T-helper 17 cell (primary cell): ENCODE measurements at regions not wholly inside any gene's neighbourhood (a gene's known extent, or its start where the extent isn't known, plus 50 kb on each side); places are given as distances from the start of the nearest gene placed in this dataset.
"Not testable (repeated sequence)": the region's sequence is repeated elsewhere in the genome, so short reads cannot be mapped to it uniquely, and the experiment has no call there.

Experiments
- ATAC-seq: fragments of 150-1000 bp; cut with Tn5 transposase; 2 replicates; pipeline ENCODE4 v1.10.0; 2021; ENCODE audit warnings: mild to moderate bottlenecking, moderate library complexity
- DNase-seq, 3 donors: peaks; one replicate each; pipeline versions ENCODE4 v3.0.0 to v3.0.0-alpha.2; 2020 to 2021
- H3K9me3 ChIP-seq: one replicate; pipeline ENCODE4 v1.7.0; 2013; ENCODE audit warnings: low read length, mild to moderate bottlenecking; ENCODE audit not compliant: control insufficient read depth, poor library complexity, severe bottlenecking
- H3K27ac Mint-ChIP-seq: one replicate; pipeline ENCODE4 v1.8.0; 2022; ENCODE audit warnings: mild to moderate bottlenecking, moderate library complexity, mixed read lengths
- H3K27me3 Mint-ChIP-seq: one replicate; pipeline ENCODE4 v1.8.0; 2022; ENCODE audit warnings: mixed read lengths
- H3K36me3 Mint-ChIP-seq: one replicate; pipeline ENCODE4 v1.8.0; 2022; ENCODE audit warnings: low read depth, mixed read lengths
- H3K4me1 Mint-ChIP-seq: one replicate; pipeline ENCODE4 v1.8.0; 2022; ENCODE audit warnings: mild to moderate bottlenecking, mixed read lengths
- H3K4me3 Mint-ChIP-seq: one replicate; pipeline ENCODE4 v1.8.0; 2022; ENCODE audit warnings: mild to moderate bottlenecking, moderate library complexity, mixed read lengths

DNA sequence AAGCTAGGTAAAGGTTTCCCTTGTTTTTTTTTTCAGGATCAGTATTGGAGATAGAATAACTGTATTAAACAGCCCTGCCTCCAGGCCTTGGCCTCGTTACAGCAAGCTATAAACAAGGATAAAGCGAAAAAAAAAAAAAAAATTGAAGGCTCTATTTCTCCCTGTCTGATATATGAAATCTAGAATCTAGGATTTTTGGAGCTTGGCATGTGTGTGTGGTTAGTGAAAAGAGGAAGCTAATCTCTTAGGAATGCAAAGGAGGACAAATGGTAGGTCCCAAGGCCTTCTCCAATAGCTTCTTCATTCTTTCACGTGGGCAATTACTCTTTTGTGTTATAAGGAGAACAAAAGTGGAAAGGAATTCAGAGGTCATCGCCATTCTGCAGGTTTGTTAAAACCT, 470.3 kb downstream of the TMEM114 start:
- Mint-ChIP-seq H3K4me1 (no peaks in the 10 kb centered on the region), H3K4me3 (no peak overlapping the region), H3K27ac (no peak overlapping the region), H3K27me3 (no peaks in the 10 kb centered on the region), H3K36me3 (no peaks in the 10 kb centered on the region)
- no peak for ATAC-seq
- H3K9me3 ChIP-seq: no peaks in the 10 kb centered on the region
- no peak for DNase-seq

DNA sequence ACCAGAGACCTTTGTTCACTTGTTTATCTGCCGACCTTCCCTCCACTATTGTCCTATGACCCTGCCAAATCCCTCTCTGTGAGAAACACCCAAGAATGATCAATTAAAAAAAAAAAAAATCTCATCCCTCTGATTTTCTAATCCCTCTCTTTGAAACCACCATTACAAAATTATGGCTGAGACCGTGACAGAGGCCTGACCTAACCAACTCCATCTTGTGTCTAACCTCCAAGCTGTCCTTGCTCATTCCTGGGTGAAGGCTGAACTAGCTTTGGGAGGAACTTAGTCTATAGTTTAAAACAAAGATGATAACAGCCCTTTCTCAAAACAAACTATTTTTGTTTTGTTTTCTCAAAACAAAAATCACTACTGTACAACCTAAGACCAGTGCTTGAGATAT, 474.5 kb downstream of the TMEM114 start:
- ATAC-seq (no peak), DNase-seq (no peak)
- no peak overlapping the region for H3K27ac Mint-ChIP-seq
- no peak overlapping the region for H3K4me3 Mint-ChIP-seq
- H3K4me1 Mint-ChIP-seq: no peaks in the 10 kb centered on the region
- H3K9me3 ChIP-seq: no peaks in the 10 kb centered on the region
- H3K27me3 Mint-ChIP-seq: no peaks in the 10 kb centered on the region
- no peaks in the 10 kb centered on the region for H3K36me3 Mint-ChIP-seq

DNA sequence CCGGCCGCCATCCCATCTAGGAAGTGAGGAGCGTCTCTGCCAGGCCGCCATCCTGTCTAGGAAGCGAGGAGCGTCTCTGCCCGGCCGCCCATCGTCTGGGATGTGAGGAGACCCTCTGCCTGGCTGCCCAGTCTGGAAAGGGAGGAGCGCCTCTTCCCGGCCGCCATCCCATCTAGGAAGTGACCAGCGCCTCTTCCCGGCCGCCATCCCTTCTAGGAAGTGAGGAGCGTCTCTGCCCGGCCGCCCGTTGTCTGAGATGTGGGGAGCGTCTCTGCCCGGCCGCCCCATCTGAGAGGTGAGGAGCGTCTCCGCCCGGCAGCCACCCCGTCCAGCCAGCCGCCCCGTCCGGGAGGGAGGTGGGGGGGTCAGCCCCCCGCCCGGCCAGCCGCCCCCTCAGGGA, 475.4 kb downstream of the TMEM114 start:
- not testable (repeated sequence) for H3K9me3 ChIP-seq, DNase-seq, H3K27me3 Mint-ChIP-seq, H3K27ac Mint-ChIP-seq, H3K36me3 Mint-ChIP-seq, H3K4me1 Mint-ChIP-seq, ATAC-seq, H3K4me3 Mint-ChIP-seq

DNA sequence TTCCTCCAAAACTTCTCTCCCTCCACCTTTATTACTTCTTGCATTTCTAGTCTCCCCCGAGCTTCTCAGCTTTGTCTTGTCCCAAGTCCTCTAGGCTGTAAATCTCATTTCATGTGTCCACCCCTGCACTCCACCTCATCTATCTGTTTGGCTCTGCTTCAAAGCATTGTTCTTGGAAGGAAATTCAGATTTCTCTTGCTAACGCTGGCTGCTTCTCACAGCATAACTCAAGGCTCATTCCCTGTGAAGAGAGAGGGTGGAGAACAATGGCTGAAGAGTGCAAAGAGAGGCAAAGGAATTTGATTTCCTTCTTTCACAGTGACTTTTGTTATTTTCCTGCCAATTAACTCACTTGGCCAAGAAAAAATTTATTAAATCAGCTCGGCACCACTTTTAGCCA, 476.5 kb downstream of the TMEM114 start:
- Mint-ChIP-seq H3K4me1 (no peaks in the 10 kb centered on the region), H3K36me3 (no peaks in the 10 kb centered on the region), H3K27me3 (no peaks in the 10 kb centered on the region), H3K4me3 (no peak overlapping the region), H3K27ac (no peak overlapping the region)
- H3K9me3 ChIP-seq: no peaks in the 10 kb centered on the region
- DNase-seq (no peak), ATAC-seq (no peak)

DNA sequence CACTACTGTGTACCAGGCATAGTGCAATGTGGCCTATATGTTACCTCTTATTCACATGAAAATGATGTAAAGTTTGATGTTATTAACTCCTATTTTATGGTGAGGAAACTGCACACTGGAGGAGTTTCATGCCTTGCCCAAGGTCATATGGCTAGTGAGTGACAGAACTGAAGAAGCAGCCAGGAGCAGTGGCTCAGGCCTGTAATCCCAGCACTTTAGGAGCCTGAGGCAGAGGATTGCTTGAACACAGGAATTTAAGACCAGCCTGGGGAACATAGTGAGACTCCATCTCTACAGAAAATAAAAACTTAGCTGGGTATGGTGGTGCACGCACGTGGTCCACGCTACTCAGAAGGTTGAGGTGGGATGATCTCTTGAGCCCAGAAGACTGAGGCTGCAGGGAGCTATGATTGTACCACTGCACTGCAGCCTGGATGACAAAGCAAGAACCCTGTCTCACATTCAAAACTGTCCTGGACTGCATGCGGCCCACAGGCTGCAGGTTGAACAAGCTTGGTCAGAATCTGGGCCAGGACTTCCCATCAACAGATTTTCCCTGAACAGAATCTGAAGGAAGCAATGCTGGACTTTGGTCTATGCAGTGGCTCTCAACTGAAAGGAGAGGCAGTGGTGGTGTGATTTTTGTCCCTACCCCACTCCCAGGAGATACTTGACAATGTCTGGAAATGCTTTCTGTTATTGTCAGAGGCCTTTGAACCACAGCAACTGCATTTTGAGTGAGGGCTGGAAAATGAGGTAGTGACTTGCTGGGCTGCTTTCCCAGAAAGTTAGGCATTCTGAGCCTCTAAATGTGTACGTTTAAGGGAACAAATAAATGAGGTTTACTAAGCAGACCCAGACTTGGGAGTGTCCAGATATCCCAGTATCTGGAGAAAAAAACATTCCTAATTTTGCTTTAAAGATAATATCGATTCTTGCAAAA, 479.5 kb downstream of the TMEM114 start:
- Mint-ChIP-seq H3K4me1 (no peaks in the 10 kb centered on the region), H3K4me3 (no peak overlapping the region), H3K36me3 (no peaks in the 10 kb centered on the region), H3K27me3 (no peaks in the 10 kb centered on the region), H3K27ac (no peak overlapping the region)
- no peaks in the 10 kb centered on the region for H3K9me3 ChIP-seq
- no peak for DNase-seq
- ATAC-seq: no peak

DNA sequence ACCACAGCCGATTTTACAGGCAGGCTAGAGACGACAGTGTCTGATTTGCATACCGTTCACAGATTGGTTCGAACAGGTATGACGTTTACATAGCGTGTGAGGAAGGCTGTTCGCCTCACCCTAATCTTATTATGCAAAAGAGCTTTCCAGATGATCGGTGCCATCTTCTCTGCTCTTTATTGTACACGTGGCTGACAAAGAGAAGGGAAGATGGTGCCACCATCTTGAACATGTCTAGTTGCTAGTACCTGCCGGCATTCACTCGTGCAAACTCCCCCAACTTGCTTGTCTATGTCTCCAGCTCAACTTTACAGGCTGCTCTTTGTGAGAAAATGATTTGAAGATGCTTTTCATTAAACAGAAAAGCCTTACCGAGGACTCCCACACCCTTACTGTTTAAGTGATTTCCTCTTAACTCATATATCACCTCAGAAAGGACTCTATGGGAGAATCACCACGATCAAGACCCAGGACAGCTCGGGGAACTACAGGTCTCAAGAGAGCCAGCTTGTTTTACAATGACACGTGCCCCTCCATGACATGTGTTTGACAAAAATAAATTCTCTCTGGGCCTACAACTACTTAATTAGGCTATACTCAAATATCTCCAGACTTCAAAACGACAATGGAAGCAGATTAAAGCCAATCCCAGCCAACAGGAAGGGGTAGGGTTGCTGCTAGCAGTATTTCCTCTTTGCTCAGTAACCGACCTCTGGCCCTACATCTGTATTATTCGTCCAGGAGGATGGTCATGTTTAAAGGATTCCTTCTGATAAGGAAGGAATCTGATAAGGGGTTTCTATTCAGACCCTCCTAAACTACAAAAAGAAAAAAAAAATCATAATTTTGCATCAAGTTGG, 480.6 kb downstream of the TMEM114 start:
- Mint-ChIP-seq H3K4me3 (no peak overlapping the region), H3K27ac (no peak overlapping the region), H3K36me3 (no peaks in the 10 kb centered on the region), H3K4me1 (no peaks in the 10 kb centered on the region), H3K27me3 (no peaks in the 10 kb centered on the region)
- DNase-seq (no peak), ATAC-seq (no peak)
- H3K9me3 ChIP-seq: no peaks in the 10 kb centered on the region

DNA sequence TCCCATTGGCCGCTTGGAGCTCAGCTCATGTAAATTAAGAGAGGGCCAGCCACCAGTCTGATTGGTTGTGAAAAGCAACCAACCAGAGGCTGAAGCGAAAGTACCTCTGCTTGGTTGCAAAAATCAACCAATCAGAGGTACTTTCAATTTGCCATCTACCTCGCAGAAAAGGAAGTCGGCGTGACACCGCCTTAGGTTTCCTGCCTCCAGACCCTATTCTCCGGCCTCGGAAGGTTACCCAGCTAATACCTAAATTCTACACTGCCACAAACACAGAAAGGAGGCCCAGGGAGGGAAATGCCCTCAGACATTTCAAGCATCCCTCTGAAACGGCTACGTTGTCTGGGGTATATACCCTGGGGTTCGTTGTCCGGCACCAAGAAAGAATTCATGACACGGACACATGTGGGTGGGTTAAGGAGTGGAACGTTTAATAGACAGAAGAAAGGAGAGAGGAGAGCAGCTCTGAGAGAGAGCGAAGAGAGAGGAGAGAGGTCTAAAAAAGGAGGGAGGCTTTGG, 481.3 kb downstream of the TMEM114 start:
- H3K27me3 Mint-ChIP-seq: no peaks in the 10 kb centered on the region
- DNase-seq (no peak), ATAC-seq (no peak)
- H3K36me3 Mint-ChIP-seq: no peaks in the 10 kb centered on the region
- H3K4me3 Mint-ChIP-seq: no peak overlapping the region
- no peak overlapping the region for H3K27ac Mint-ChIP-seq
- H3K9me3 ChIP-seq: no peaks in the 10 kb centered on the region
- H3K4me1 Mint-ChIP-seq: no peaks in the 10 kb centered on the region

DNA sequence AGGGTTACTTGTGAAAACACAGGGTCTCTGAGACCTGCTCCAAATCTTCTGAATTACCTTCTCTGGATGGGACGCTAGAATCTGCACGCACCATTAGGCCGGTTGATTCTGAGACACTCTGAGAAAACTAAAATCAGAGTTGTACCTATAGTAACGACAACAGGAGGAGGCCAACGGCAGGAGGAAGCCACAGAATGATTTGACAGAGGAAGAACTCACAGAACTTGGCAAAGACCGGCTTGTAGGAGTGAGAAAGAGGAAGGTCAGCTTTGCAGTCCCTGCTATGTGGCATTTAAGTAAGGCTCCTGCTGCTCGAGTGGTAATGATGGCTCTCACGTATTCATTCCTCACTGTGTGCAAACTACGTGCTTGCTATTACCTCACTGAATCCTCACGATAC, 483.0 kb downstream of the TMEM114 start:
- no peak overlapping the region for H3K4me3 Mint-ChIP-seq
- no peaks in the 10 kb centered on the region for H3K27me3 Mint-ChIP-seq
- no peak for ATAC-seq

DNA sequence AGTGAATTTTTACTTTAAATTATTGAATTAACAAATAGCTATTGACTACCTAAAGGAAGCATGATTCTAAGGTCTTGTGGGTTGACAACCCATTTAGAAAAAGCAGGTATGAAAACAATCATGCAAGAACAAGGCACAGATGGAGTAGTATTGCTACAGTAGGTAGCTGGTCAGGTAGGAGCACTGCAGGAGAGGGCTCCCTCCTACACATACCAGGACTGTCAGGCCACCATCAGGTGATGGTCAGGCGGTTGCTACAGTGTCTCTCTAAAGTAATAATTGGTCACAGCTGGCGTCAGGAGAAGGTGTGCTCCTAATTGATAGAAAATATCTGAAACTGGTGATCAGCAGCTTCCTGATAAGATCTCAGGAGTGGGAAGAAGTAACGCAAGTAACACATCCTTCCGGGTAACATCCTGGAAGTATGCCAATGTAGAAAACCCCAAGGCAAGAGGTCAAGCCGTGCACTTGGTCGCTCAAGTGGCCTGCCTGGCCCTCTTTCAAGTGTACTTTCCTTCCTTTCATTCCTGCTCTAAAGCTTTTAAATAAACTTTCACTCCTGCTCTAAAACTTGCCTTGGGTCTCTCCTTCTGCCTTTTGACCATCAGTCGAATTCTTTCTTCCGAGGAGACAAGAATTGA, 486.5 kb downstream of the TMEM114 start:
- no peaks in the 10 kb centered on the region for H3K36me3 Mint-ChIP-seq
- H3K9me3 ChIP-seq: peaks cover 4% of the 10 kb centered on the region
- H3K4me3 Mint-ChIP-seq: no peak overlapping the region
- no peak overlapping the region for H3K27ac Mint-ChIP-seq
- DNase-seq (no peak), ATAC-seq (no peak)
- no peaks in the 10 kb centered on the region for H3K27me3 Mint-ChIP-seq
- no peaks in the 10 kb centered on the region for H3K4me1 Mint-ChIP-seq

More for the DNA sequence above, 483.0 kb downstream of the TMEM114 start:
- H3K9me3 ChIP-seq: no peaks in the 10 kb centered on the region
- no peaks in the 10 kb centered on the region for H3K4me1 Mint-ChIP-seq
- no peak overlapping the region for H3K27ac Mint-ChIP-seq
- no peak for DNase-seq
- no peaks in the 10 kb centered on the region for H3K36me3 Mint-ChIP-seq

DNA sequence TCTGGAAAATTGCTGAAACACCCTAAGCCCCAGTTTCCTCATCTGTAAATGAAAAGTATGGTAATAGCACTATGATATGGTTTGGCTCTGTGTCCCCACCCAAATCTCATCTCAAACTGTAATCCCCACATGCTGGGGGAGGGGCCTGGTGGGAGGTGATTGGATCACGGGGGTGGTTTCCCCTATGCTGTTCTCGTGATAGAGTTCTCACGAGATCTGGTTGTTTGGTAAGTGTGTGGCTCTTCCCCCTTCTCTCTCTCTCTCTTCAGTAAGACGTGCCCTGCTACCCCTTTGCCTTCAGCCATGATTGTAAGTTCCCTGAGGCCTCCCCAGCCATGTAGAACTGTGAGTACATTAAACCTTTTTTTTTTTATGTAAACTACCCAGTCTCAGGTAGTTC, 490.7 kb downstream of the TMEM114 start:
- DNase-seq (no peak), ATAC-seq (no peak)
- H3K27ac Mint-ChIP-seq: no peak overlapping the region
- H3K4me3 Mint-ChIP-seq: no peak overlapping the region
- no peaks in the 10 kb centered on the region for H3K27me3 Mint-ChIP-seq
- H3K4me1 Mint-ChIP-seq: no peaks in the 10 kb centered on the region
- peaks cover 4% of the 10 kb centered on the region for H3K9me3 ChIP-seq
- no peaks in the 10 kb centered on the region for H3K36me3 Mint-ChIP-seq

DNA sequence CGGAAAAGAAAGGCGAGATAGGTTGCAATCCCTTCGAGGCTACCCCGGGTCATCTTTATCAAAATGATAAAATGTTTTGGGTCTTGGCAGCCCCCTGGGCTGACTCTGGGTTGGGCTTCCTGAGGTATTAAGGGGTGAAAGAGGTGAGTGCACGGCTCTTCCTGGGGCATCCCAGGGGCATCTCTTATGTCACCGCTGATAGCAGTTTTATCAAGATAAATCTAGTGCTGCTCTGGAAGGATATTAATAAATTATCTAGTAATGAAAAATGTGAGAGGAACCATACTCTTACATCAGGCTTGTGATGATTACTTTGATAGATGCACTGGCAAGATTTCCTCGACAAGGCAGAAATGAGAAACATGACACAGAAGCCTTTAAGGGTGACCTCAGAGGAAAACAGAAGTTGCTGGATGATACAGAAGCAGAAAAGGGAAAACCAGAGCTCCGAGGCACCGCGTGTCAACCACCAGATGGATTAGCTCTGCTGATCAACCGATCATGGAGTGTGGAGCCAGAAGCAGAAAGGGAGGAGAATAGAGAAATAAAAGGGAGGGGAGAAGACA, 491.3 kb downstream of the TMEM114 start:
- Mint-ChIP-seq H3K27me3 (no peaks in the 10 kb centered on the region), H3K4me1 (no peaks in the 10 kb centered on the region), H3K27ac (no peak overlapping the region), H3K36me3 (no peaks in the 10 kb centered on the region), H3K4me3 (no peak overlapping the region)
- H3K9me3 ChIP-seq: peaks cover 4% of the 10 kb centered on the region
- DNase-seq (no peak), ATAC-seq (no peak)

DNA sequence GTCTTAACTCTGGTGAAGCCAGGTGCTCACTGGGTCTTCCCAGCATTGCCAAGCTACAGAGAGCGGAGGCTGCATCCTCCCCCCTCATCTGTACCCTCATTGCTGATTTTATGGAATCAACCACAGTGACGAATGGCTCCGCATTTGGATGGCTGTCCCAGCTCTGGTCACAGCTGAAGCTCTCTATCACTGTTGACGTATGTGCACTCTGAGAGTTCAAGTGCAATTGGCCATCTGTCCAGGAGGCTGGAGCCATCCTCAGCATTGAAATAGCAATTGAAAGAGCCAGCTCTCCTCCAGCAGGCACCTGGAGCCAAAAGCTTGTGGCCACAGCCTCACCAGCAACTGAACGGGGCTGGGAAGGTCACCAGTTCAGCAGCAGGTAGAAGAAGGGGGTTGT, 494.1 kb downstream of the TMEM114 start:
- Mint-ChIP-seq H3K36me3 (no peaks in the 10 kb centered on the region), H3K27ac (no peak overlapping the region), H3K27me3 (no peaks in the 10 kb centered on the region), H3K4me3 (no peak overlapping the region), H3K4me1 (no peaks in the 10 kb centered on the region)
- ATAC-seq: no peak
- peaks cover 4% of the 10 kb centered on the region for H3K9me3 ChIP-seq
- DNase-seq: no peak

DNA sequence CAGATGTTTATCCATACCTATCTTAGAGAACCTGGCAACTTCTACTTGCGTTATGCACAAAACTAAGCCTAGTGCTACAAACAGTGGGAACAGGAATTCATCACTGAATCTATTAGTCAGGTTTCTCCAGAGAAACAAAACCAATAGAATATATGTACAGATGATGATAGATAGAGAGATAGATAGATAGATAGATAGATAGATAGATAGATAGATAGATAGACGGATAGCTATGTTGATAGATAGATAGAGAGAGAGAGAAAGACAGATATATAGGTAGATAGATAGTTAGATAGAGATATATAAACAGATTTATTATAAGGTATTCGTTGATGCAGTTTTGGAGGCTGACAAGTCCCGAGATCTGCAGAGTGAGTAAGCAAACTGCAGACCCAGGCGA, 495.6 kb downstream of the TMEM114 start:
- Mint-ChIP-seq H3K27me3 (no peaks in the 10 kb centered on the region), H3K4me1 (no peaks in the 10 kb centered on the region), H3K36me3 (no peaks in the 10 kb centered on the region), H3K4me3 (no peak overlapping the region), H3K27ac (no peak overlapping the region)
- peaks cover 1% of the 10 kb centered on the region for H3K9me3 ChIP-seq
- DNase-seq (no peak), ATAC-seq (no peak)
